Thoracic aorta (tissue), 2 donors: ENCODE measurements at regions not wholly inside any gene's neighbourhood (a gene's known extent, or its start where the extent isn't known, plus 50 kb on each side); places are given as distances from the start of the nearest gene placed in this dataset.

ENCODE experiments used
- ATAC-seq: fragments of 150-250 bp; one replicate; pipeline ENCODE4 v1.8.0; 2017; ENCODE audit warnings: low read depth; ENCODE audit not compliant: insufficient number of reproducible peaks, low FRiP score
- DNase-seq: peaks from one replicate; pipeline ENCODE4 v3.0.0-alpha.2; 2020; ENCODE audit warnings: low spot score
- H3K27ac ChIP-seq, 2 donors: fragments of 200-600 bp; sonication (generic); 1 replicate in 1 of 2; 2 replicates in 1 of 2; pipeline ENCODE4 v1.5.1; 2016; ENCODE audit warnings: mild to moderate bottlenecking in 2 of 2, moderate library complexity in 2 of 2
- H3K27me3 ChIP-seq: fragments of 200-600 bp; sonication (generic); replicated peaks from 2 replicates; pipeline ENCODE4 v1.6.0; 2016; ENCODE audit warnings: mild to moderate bottlenecking; ENCODE audit not compliant: insufficient read depth
- H3K36me3 ChIP-seq: fragments of 200-600 bp; sonication (generic); one replicate; pipeline ENCODE4 v1.5.1; 2016
- H3K4me1 ChIP-seq, 2 donors: fragments of 200-600 bp; sonication (generic); 1 replicate in 1 of 2; 2 replicates in 1 of 2; pipeline versions ENCODE4 v1.5.1 to v1.6.0; 2016; ENCODE audit warnings: low read depth in 2 of 2, mild to moderate bottlenecking in 1 of 2; ENCODE audit not compliant: control insufficient read depth in 1 of 2
- H3K4me3 ChIP-seq: fragments of 200-600 bp; sonication (generic); 2 replicates; pipeline ENCODE4 v1.5.1; 2016; ENCODE audit warnings: mild to moderate bottlenecking
- H3K9me3 ChIP-seq: fragments of 200-600 bp; sonication (generic); 2 replicates; pipeline ENCODE4 v1.5.1; 2016
- TF ChIP-seq, protein P1 (sequence below): fragments of 200-600 bp; sonication (generic); IDR thresholded peaks from one replicate; pipeline ENCODE4 v1.5.1; 2019; ENCODE audit warnings: antibody characterized with exemption

DNA sequence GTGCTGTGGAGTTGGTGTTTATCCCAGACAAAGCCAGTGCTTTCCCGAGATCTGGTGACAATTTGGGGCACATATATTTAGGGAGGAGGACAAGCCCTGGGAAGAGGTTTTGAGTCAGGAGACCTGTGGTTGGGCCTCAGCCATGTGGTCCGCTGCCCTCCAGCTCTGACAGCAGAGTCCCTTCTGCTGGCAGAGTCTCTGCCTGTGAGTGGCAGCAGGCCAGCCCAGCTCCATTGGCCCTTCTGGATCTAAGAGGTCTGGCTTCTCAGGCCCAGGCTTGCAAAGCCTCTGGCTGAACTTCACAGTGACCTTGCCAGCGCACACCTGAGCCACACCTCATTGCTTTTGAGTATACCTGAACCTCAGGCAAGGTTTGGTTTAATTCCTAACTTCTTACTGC, 115.3 kb downstream of the BCL2L11 start:
- no peak overlapping the region for H3K27ac ChIP-seq

DNA sequence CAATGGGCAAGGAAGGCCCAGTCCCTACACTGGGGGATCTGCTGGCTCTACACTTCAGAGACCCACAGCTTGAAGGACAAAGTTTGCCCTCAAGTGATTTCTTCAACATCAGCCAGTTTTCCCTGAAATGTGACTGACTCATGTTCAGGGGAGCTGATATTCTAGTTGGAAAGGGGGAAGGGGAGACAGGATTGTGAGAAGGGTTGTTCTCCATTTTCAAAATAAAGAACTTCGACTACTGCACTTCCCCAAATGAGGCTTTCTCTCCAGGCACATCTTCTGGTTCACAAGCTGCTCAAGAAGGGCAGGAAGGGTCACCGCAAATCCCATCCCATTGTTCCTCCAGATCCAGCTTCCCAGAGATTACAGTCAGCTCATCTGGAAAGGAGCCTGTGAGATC, 117.6 kb downstream of the BCL2L11 start:
- H3K4me1 ChIP-seq = peaks cover 0 to 11% of the 10 kb centered on the region in 2 donors
- TF ChIP-seq, protein P1, sequence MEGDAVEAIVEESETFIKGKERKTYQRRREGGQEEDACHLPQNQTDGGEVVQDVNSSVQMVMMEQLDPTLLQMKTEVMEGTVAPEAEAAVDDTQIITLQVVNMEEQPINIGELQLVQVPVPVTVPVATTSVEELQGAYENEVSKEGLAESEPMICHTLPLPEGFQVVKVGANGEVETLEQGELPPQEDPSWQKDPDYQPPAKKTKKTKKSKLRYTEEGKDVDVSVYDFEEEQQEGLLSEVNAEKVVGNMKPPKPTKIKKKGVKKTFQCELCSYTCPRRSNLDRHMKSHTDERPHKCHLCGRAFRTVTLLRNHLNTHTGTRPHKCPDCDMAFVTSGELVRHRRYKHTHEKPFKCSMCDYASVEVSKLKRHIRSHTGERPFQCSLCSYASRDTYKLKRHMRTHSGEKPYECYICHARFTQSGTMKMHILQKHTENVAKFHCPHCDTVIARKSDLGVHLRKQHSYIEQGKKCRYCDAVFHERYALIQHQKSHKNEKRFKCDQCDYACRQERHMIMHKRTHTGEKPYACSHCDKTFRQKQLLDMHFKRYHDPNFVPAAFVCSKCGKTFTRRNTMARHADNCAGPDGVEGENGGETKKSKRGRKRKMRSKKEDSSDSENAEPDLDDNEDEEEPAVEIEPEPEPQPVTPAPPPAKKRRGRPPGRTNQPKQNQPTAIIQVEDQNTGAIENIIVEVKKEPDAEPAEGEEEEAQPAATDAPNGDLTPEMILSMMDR = no peak
- ATAC-seq (no peak), DNase-seq (no peak)
- no peaks in the 10 kb centered on the region for H3K36me3 ChIP-seq
- no peak overlapping the region for H3K27ac ChIP-seq
- H3K9me3 ChIP-seq = no peaks in the 10 kb centered on the region
- no peak overlapping the region for H3K4me3 ChIP-seq
- H3K27me3 ChIP-seq = no peaks in the 10 kb centered on the region

More for the DNA sequence above, 115.3 kb downstream of the BCL2L11 start:
- no peaks in the 10 kb centered on the region for H3K9me3 ChIP-seq
- ATAC-seq = no peak
- no peak overlapping the region for H3K4me3 ChIP-seq
- TF ChIP-seq, protein P1 = no peak
- no peaks in the 10 kb centered on the region for H3K36me3 ChIP-seq
- no peak for DNase-seq
- no peaks in the 10 kb centered on the region for H3K27me3 ChIP-seq
- peaks cover 0 to 11% of the 10 kb centered on the region in 2 donors for H3K4me1 ChIP-seq

DNA sequence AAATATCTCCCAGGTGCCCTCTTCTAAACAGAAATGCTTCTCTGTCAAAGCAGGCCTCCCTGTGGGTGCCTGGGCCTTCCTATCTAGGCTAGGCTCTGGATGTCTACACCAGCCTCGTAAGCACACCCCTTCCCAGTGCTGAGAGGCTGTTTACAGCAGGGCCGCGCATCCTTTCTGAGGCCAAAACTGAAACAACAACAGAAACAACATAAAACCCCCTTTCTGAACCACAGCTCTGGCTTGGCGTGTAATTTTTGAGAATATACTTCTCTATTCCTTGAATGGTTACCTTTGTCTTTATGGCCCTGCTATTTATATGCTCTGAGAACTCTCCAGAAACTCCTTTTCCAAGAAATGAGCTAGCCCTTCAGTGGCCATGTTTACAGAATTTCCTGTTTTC, 118.4 kb downstream of the BCL2L11 start:
- H3K36me3 ChIP-seq = no peaks in the 10 kb centered on the region
- H3K4me1 ChIP-seq = peaks cover 0 to 11% of the 10 kb centered on the region in 2 donors
- DNase-seq (no peak), ATAC-seq (no peak)
- no peak overlapping the region for H3K27ac ChIP-seq
- H3K4me3 ChIP-seq = no peak overlapping the region
- no peaks in the 10 kb centered on the region for H3K27me3 ChIP-seq
- no peaks in the 10 kb centered on the region for H3K9me3 ChIP-seq
- TF ChIP-seq, protein P1 = no peak

DNA sequence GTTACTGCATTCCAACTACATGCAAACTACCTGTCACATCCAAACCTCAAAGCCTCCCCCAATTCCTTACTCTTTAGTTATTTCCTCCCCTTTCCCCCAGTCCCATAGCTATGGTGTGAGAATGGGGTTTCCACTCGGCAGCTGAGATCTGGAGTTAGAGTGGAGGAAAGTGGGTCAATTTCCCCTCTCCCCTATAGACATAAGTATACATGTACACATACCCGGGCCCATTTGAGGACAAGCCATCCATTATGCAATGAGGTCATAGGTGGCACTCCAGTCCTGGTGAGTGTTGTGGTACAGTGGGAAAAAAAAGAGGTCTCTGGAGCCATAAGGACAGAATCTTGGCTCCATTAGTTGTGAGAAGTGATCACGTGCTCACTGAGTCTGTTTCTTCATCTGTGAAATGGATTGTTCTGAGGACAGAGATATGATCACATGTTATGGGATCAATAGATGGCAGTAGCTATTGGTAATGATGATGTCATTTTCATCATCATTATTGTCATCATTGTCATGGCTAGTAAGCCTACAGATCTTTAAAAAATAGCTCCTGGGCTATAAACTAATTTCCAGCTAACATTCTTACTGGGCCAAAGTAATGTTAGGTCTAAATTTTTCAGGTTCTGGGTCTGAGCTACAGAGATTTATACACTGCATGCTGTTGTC, 119.0 kb downstream of the BCL2L11 start:
- no peak overlapping the region for H3K27ac ChIP-seq

DNA sequence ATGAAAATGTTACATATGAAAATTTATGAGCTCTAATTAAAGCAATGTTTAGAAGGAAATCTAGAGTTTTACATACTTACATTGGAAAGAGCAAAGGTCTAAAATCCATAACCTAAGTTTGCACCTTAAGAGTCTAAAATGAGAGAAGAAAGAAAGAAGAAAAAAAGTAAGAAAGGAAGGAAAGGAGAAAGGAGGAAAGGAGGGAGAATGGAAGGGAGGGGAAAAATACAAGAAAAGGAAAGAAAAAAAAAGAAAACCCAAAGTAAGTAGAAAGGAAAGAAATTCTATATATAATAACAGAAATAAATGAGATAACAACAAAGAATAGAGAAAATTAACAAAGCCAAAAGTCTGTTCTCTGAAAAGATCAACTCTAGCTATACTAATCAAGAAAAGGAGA, 122.6 kb downstream of the BCL2L11 start:
- no peaks in the 10 kb centered on the region for H3K9me3 ChIP-seq
- TF ChIP-seq, protein P1 = no peak
- H3K27me3 ChIP-seq = no peaks in the 10 kb centered on the region

More for the DNA sequence above, 119.0 kb downstream of the BCL2L11 start:
- DNase-seq = no peak
- H3K4me3 ChIP-seq = no peak overlapping the region
- TF ChIP-seq, protein P1 = no peak
- no peaks in the 10 kb centered on the region for H3K9me3 ChIP-seq
- no peaks in the 10 kb centered on the region for H3K27me3 ChIP-seq
- no peaks in the 10 kb centered on the region for H3K36me3 ChIP-seq
- peaks cover 0 to 11% of the 10 kb centered on the region in 2 donors for H3K4me1 ChIP-seq
- no peak for ATAC-seq

More for the DNA sequence above, 122.6 kb downstream of the BCL2L11 start:
- no peaks in the 10 kb centered on the region for H3K36me3 ChIP-seq
- ATAC-seq = no peak
- no peak overlapping the region for H3K27ac ChIP-seq
- no peaks in the 10 kb centered on the region for H3K4me1 ChIP-seq
- H3K4me3 ChIP-seq = no peak overlapping the region
- DNase-seq = no peak
